OCI-LY3 (cell line): ENCODE measurements at regions not wholly inside any gene's neighbourhood (a gene's known extent, or its start where the extent isn't known, plus 50 kb on each side); places are given as distances from the start of the nearest gene placed in this dataset.

Source experiments
- EZH2phosphoT487 ChIP-seq: fragments of 200-600 bp; shearing (Covaris generic); IDR thresholded peaks from 2 replicates; pipeline ENCODE4 v1.6.1; 2018; ENCODE audit warnings: antibody characterized with exemption, mixed run types, low read depth
- TF ChIP-seq, protein P1 (sequence below): fragments of 200-600, 300-600 bp; sonication (generic); IDR thresholded peaks from 2 replicates; pipeline ENCODE4 v1.5.1; 2014; ENCODE audit warnings: antibody characterized with exemption, low read length, low read depth

GRCh38 chr13:73661066-73661465, 473.1 kb downstream of the KLF12 start:
- TF ChIP-seq, protein P1, sequence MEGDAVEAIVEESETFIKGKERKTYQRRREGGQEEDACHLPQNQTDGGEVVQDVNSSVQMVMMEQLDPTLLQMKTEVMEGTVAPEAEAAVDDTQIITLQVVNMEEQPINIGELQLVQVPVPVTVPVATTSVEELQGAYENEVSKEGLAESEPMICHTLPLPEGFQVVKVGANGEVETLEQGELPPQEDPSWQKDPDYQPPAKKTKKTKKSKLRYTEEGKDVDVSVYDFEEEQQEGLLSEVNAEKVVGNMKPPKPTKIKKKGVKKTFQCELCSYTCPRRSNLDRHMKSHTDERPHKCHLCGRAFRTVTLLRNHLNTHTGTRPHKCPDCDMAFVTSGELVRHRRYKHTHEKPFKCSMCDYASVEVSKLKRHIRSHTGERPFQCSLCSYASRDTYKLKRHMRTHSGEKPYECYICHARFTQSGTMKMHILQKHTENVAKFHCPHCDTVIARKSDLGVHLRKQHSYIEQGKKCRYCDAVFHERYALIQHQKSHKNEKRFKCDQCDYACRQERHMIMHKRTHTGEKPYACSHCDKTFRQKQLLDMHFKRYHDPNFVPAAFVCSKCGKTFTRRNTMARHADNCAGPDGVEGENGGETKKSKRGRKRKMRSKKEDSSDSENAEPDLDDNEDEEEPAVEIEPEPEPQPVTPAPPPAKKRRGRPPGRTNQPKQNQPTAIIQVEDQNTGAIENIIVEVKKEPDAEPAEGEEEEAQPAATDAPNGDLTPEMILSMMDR = no peak
- no peak for TF ChIP-seq EZH2phosphoT487
